Smooth muscle cell (in vitro differentiated cells): ENCODE measurements at regions not wholly inside any gene's neighbourhood (a gene's known extent, or its start where the extent isn't known, plus 50 kb on each side); places are given as distances from the start of the nearest gene placed in this dataset.

ENCODE experiments used
- DNase-seq: peaks from one replicate; lab custom pipeline; 2025; ENCODE audit not compliant: unreplicated experiment; lab: John Stamatoyannopoulos, UW
- H2AFZ ChIP-seq: fragments of 200-600 bp; sonication (generic); 2 replicates; pipeline ENCODE4 v1.6.0; 2016; ENCODE audit warnings: antibody characterized with exemption, low read depth, mild to moderate bottlenecking
- H3F3A ChIP-seq: fragments of 200-600 bp; sonication (generic); 2 replicates; pipeline ENCODE4 v1.6.0; 2017; ENCODE audit warnings: antibody characterized with exemption, low read depth
- H3K27ac ChIP-seq: fragments of 200-600 bp; sonication (generic); 2 replicates; pipeline ENCODE4 v1.5.1; 2016; ENCODE audit warnings: low read depth, mild to moderate bottlenecking
- H3K27me3 ChIP-seq: fragments of 200-600 bp; sonication (generic); 2 replicates; pipeline ENCODE4 v1.6.1; 2016; ENCODE audit warnings: low read depth, mild to moderate bottlenecking
- H3K36me3 ChIP-seq: fragments of 200-600 bp; sonication (generic); 2 replicates; pipeline ENCODE4 v1.5.1; 2016; ENCODE audit warnings: low read depth
- H3K4me1 ChIP-seq: fragments of 200-600 bp; sonication (generic); 2 replicates; pipeline ENCODE4 v1.5.1; 2016; ENCODE audit warnings: low read depth
- H3K4me2 ChIP-seq: fragments of 200-600 bp; sonication (generic); 2 replicates; pipeline ENCODE4 v1.6.0; 2016; ENCODE audit warnings: mild to moderate bottlenecking
- H3K4me3 ChIP-seq: fragments of 200-600 bp; sonication (generic); 2 replicates; pipeline ENCODE4 v1.5.1; 2016; ENCODE audit warnings: mild to moderate bottlenecking
- H3K79me2 ChIP-seq: fragments of 200-600 bp; sonication (generic); 2 replicates; pipeline ENCODE4 v1.6.0; 2016; ENCODE audit warnings: low read depth, mild to moderate bottlenecking
- H3K9ac ChIP-seq: fragments of 200-600 bp; sonication (generic); 2 replicates; pipeline ENCODE4 v1.6.0; 2016; ENCODE audit warnings: low read depth
- H3K9me3 ChIP-seq: fragments of 200-600 bp; sonication (generic); replicated peaks from 2 replicates; pipeline ENCODE4 v1.5.1; 2016; ENCODE audit warnings: low read depth
- H4K20me1 ChIP-seq: fragments of 200-600 bp; sonication (generic); 2 replicates; pipeline ENCODE4 v1.6.0; 2016; ENCODE audit warnings: low read depth
- CTCF ChIP-seq: fragments of 200-600 bp; sonication (generic); IDR thresholded peaks from 2 replicates; pipeline ENCODE4 v1.5.1; 2017; ENCODE audit warnings: borderline replicate concordance, mild to moderate bottlenecking, antibody characterized with exemption; ENCODE audit not compliant: insufficient read depth, poor library complexity, severe bottlenecking
- WGBS: methylation state at CpG from one replicate; pipeline ENCODE4 v1.1.7; 2016; ENCODE audit warnings: low lambda C conversion rate; 5-methylcytosine and 5-hydroxymethylcytosine counted together

GRCh38 chr10:78754269-78755062 is 314.3 kb upstream of the ZMIZ1 start:
- WGBS, result 35% methylated on average over 11 of the region's 11 CpGs
- Histone ChIP-seq H3K4me3 (no peak overlapping the region), H4K20me1 (no peaks in the 10 kb centered on the region), H3K9ac (peak overlapping the region; percentile 70), H3K27ac (peak overlapping the region; percentile 99), H3K4me1 (peaks cover 18% of the 10 kb centered on the region), H2AFZ (no peak overlapping the region), H3K36me3 (no peaks in the 10 kb centered on the region), H3K79me2 (no peaks in the 10 kb centered on the region), H3K4me2 (peak overlapping the region; percentile 60), H3K9me3 (no peaks in the 10 kb centered on the region), H3K27me3 (no peaks in the 10 kb centered on the region), H3F3A (peaks cover 20% of the 10 kb centered on the region)
- TF ChIP-seq CTCF, result no peak
- DNase-seq, result peak; percentile 51

- no peak for TF ChIP-seq CTCF
- no peaks in the 10 kb centered on the region for H4K20me1 ChIP-seq
- H3K36me3 ChIP-seq, result no peaks in the 10 kb centered on the region
- no peaks in the 10 kb centered on the region for H3K79me2 ChIP-seq
- H2AFZ ChIP-seq, result no peak overlapping the region
- H3K27me3 ChIP-seq, result no peaks in the 10 kb centered on the region
- peaks cover 18% of the 10 kb centered on the region for H3K4me1 ChIP-seq
- no peaks in the 10 kb centered on the region for H3K9me3 ChIP-seq
- peaks cover 20% of the 10 kb centered on the region for H3F3A ChIP-seq
- no peak for DNase-seq
- peak overlapping the region; percentile 60 for H3K4me2 ChIP-seq
- H3K27ac ChIP-seq, result peak overlapping the region; percentile 99
- H3K4me3 ChIP-seq, result no peak overlapping the region
- H3K9ac ChIP-seq, result peak overlapping the region; percentile 70
- 40% methylated on average over 12 of the region's 12 CpGs for WGBS
These were observed 313.6 kb upstream of the ZMIZ1 start for GRCh38 chr10:78755063-78755701.

GRCh38 chr10:78755877-78756455 is 312.8 kb upstream of the ZMIZ1 start:
- Histone ChIP-seq H3K9ac (peak overlapping the region; percentile 15), H3K9me3 (no peaks in the 10 kb centered on the region), H3K27me3 (no peaks in the 10 kb centered on the region), H4K20me1 (no peaks in the 10 kb centered on the region), H3K27ac (peak overlapping the region; percentile 99), H3F3A (peaks cover 20% of the 10 kb centered on the region), H3K4me3 (no peak overlapping the region), H2AFZ (no peak overlapping the region), H3K4me1 (peaks cover 18% of the 10 kb centered on the region), H3K36me3 (no peaks in the 10 kb centered on the region), H3K4me2 (peak overlapping the region; percentile 22), H3K79me2 (no peaks in the 10 kb centered on the region)
- WGBS, result 49% methylated on average over 3 of the region's 3 CpGs
- TF ChIP-seq CTCF, result no peak
- no peak for DNase-seq
